ENCODE measurements at regions not wholly inside any gene's neighbourhood (a gene's known extent, or its start where the extent isn't known, plus 50 kb on each side); places are given as distances from the start of the nearest gene placed in this dataset.

DNA sequence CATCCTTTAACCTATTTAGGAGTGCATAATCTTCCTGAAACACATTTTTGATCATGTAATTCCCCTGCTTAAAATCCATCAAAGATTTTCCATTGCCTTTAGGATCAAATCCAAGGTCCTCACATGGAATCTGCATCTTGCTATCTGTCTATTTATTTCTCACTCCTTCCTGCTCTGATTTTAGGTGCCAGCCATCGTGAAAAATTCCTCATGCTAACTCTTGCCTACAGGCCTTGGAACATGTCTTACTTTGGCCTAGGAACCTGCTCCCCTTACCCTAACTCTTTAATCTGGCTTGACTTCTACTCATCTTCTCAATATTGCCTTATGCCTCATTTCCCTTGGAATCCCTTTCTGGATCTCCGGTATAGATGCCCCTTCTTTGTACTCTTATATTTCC, 1074.3 kb downstream of the TTLL7 start:
- TF ChIP-seq, protein P1, sequence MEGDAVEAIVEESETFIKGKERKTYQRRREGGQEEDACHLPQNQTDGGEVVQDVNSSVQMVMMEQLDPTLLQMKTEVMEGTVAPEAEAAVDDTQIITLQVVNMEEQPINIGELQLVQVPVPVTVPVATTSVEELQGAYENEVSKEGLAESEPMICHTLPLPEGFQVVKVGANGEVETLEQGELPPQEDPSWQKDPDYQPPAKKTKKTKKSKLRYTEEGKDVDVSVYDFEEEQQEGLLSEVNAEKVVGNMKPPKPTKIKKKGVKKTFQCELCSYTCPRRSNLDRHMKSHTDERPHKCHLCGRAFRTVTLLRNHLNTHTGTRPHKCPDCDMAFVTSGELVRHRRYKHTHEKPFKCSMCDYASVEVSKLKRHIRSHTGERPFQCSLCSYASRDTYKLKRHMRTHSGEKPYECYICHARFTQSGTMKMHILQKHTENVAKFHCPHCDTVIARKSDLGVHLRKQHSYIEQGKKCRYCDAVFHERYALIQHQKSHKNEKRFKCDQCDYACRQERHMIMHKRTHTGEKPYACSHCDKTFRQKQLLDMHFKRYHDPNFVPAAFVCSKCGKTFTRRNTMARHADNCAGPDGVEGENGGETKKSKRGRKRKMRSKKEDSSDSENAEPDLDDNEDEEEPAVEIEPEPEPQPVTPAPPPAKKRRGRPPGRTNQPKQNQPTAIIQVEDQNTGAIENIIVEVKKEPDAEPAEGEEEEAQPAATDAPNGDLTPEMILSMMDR (IDR thresholded peaks at IDR 0.05; ENCODE audit: insufficient read depth, low read depth, low read length, missing control alignments): no peak
- no peak overlapping the region for H3K4me3 ChIP-seq (ENCODE audit: low read length)
- no peak for DNase-seq (ENCODE audit: low read depth)

DNA sequence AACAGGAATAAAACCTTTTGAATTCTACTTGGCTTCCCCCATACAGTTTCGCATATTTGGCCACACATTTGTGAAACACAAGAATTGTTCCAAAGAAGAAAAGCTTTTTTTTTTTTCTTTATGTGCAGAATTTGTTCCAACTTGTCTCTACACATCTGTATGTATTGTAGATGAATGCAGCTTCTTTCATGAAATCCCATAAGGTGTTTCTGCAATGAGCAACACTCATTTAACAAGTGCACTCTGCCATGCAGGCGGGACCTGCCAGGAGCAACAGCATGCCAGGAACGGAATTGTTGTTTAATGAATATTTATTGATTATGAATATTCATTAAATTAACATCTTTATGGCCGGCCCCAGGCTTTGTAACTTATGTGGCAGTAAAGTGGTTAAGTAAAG, 1075.0 kb downstream of the TTLL7 start:
- TF ChIP-seq, protein P1 (IDR thresholded peaks at IDR 0.05; ENCODE audit: insufficient read depth, low read depth, low read length, missing control alignments): no peak
- peak; percentile 34 for DNase-seq (ENCODE audit: low read depth)
- H3K4me3 ChIP-seq (ENCODE audit: low read length): no peak overlapping the region

DNA sequence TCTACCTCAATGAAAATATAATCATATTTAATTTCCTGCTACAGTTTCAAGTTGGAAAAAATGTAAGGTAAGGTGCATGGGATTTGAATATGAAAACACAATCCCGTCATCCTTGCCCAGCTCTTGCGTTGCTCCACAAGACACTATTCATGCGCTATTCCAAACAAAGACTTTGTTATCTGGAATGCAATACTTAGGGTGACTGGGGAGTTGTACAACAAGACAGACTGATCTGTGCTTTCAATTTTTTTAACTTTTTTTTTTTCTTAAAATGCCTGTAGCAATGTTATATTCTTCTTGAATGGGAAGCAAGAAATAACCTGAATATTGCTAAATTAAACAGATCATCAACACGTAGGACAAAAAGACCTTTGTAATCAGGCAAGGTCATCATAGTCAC, 1077.2 kb downstream of the TTLL7 start:
- TF ChIP-seq, protein P1 (IDR thresholded peaks at IDR 0.05; ENCODE audit: insufficient read depth, low read depth, low read length, missing control alignments): no peak
- DNase-seq (ENCODE audit: low read depth): no peak
- H3K4me3 ChIP-seq (ENCODE audit: low read length): no peak overlapping the region

DNA sequence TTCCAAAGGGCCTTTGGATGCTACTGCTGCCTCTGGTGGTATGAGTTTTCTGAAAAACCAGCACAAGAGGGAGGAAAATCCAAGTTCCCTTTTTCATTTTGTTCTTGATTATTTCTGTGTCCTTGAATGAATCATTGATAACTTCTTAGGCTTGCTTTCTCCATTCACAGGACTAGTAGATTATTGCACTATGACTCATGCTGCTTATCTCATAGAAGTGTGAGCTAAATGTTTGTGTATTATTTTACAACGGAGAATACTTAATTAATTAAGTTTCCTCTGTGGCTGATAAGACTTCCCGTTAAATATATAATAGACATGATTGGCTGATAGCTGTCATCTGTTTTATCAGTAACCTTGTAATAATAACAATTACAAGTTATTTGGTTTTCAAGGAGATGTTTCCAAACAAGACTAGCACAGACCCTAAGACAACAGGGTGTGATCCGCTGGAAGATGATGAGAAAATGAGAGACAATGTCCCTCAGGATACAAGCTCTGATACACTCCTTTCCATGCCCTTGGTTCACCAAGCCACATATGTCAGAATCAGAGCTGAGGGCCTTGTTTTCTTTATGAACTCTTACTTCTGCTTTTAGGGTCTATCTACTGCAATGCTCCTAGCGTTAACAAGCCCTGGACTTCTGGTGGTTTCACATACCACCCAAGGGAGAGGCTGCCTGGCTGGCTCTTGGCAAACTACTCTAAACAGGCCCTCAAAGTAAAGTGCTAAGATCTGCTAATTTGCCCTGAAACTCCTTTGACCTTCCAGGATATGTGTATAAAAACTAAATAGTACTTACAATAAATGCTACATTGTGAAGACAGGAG, 1078.3 kb downstream of the TTLL7 start:
- H3K4me3 ChIP-seq (ENCODE audit: low read length): no peak overlapping the region
- TF ChIP-seq, protein P1 (IDR thresholded peaks at IDR 0.05; ENCODE audit: insufficient read depth, low read depth, low read length, missing control alignments): no peak
- DNase-seq (ENCODE audit: low read depth): peak; percentile 49

DNA sequence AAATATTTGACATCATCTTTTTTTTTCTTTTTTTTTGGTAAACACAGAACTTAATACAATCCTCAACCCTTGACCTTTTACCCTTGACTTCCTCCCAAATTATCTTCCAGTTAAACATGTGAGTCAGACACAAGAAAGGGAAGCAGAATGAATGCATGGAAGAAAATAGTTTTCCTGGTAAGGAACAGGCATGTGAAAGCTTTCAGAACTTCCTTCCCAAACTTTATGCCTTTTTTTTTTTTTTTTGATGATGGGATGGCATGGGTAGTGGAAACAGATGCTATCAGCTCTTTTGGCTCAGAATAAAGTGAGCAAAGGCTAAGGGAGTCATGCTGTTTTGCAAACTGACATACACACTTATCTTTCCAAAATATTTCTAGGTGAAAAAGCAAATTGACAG, 1079.1 kb downstream of the TTLL7 start:
- no peak for DNase-seq (ENCODE audit: low read depth)
- no peak overlapping the region for H3K4me3 ChIP-seq (ENCODE audit: low read length)
- TF ChIP-seq, protein P1 (IDR thresholded peaks at IDR 0.05; ENCODE audit: insufficient read depth, low read depth, low read length, missing control alignments): no peak

DNA sequence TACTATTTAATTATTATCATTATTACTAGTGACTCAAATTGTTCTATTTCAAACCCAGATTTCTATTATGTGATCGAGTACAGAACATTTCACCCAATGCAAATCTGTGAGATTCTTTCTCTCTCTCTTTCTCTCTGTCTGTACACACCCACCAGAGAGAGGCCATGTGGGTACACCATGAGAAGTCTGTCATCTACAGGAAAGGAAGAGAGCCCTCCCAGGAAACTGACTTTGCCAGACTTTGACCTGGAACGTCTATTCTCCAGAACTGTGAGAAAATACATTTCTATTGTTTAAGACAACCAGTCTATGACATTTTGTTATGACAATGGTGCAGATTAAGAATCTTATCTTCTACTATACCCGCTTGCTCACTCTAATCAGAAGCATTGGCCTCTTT, 1091.6 kb downstream of the TTLL7 start:
- H3K4me3 ChIP-seq (ENCODE audit: low read length): no peak overlapping the region
- TF ChIP-seq, protein P1 (IDR thresholded peaks at IDR 0.05; ENCODE audit: insufficient read depth, low read depth, low read length, missing control alignments): no peak
- no peak for DNase-seq (ENCODE audit: low read depth)

DNA sequence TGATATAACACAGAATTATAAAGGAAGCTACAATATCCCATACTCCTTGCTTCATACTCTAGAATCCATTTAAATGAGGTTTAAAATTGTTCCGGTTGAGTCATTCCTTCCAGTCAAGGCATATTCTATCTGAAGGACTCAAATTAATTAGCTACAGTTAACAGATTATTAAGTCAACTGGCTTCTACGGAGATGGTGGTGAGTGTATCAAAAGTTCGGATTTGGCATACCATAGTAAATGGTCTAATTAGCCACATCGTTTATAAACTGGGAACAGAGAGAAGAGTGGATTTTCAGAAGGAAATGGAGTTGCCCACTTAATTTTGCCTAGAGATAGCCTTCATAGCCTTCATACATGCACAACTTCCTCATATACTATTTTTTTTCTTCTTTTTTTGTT, 1095.3 kb downstream of the TTLL7 start:
- DNase-seq (ENCODE audit: low read depth): no peak
- TF ChIP-seq, protein P1 (IDR thresholded peaks at IDR 0.05; ENCODE audit: insufficient read depth, low read depth, low read length, missing control alignments): no peak
- no peak overlapping the region for H3K4me3 ChIP-seq (ENCODE audit: low read length)
